ENCODE measurements at regions not wholly inside any gene's neighbourhood (a gene's known extent, or its start where the extent isn't known, plus 50 kb on each side); places are given as distances from the start of the nearest gene placed in this dataset.

DNA sequence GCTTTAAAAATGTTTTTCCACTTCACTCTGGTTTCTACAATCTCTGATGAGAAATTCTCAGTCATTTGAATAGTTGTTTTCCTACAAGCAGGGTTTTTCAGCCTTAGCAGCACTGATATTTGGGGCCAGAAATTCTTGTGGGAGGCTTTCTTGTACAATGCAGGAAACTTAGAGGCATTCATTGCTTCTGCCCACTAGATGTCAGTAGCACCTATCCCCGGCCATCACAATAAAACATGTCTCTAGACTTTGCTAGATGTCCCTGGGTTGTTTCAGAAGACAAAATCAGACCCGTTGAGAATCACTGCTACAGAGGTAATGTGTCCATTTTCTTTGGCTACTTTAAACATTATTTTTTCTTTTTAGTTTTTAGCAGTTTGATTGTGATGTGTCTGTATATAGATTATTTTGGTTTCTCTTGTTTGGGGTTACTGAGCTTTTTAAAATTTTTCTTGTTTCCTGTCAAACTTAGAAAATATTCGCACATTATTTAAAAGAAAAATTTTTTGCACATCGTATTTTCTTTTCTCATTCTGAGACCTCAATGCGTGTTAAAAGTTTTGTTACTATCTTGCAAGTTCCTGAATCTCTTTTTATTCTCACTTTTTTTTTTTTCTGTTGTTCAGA, 60.8 kb upstream of the CCDC179 start:
- peak; percentile 66 for DNase-seq (ENCODE audit: low read depth)
- no peak overlapping the region for H3K4me3 ChIP-seq (ENCODE audit: low read depth, low read length)
- TF ChIP-seq, protein P1, sequence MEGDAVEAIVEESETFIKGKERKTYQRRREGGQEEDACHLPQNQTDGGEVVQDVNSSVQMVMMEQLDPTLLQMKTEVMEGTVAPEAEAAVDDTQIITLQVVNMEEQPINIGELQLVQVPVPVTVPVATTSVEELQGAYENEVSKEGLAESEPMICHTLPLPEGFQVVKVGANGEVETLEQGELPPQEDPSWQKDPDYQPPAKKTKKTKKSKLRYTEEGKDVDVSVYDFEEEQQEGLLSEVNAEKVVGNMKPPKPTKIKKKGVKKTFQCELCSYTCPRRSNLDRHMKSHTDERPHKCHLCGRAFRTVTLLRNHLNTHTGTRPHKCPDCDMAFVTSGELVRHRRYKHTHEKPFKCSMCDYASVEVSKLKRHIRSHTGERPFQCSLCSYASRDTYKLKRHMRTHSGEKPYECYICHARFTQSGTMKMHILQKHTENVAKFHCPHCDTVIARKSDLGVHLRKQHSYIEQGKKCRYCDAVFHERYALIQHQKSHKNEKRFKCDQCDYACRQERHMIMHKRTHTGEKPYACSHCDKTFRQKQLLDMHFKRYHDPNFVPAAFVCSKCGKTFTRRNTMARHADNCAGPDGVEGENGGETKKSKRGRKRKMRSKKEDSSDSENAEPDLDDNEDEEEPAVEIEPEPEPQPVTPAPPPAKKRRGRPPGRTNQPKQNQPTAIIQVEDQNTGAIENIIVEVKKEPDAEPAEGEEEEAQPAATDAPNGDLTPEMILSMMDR (IDR thresholded peaks at IDR 0.05; ENCODE audit: insufficient read depth, low read depth, low read length, missing control alignments), result peak; percentile 72

DNA sequence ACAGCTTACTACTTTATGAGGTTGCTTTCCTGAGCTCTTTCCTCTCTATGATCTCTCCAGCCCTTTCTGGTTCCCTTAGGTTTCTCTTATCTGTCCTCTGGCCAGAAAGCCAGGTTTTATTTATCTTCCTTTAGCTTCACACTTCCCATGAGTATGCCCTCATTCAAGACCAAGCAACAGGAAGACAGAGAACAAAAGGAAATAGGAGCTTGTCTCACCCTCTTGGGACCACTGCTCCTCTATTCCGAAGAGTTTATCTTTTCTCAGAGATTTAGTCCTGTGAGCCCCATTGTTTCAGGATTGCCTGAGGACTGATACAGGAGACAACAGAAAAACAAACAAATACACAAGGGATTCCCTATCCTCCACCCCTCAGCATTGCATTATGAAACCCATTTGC, 62.4 kb upstream of the CCDC179 start:
- no peak for DNase-seq (ENCODE audit: low read depth)
- TF ChIP-seq, protein P1 (IDR thresholded peaks at IDR 0.05; ENCODE audit: insufficient read depth, low read depth, low read length, missing control alignments), result no peak
- H3K4me3 ChIP-seq (ENCODE audit: low read depth, low read length), result no peak overlapping the region

DNA sequence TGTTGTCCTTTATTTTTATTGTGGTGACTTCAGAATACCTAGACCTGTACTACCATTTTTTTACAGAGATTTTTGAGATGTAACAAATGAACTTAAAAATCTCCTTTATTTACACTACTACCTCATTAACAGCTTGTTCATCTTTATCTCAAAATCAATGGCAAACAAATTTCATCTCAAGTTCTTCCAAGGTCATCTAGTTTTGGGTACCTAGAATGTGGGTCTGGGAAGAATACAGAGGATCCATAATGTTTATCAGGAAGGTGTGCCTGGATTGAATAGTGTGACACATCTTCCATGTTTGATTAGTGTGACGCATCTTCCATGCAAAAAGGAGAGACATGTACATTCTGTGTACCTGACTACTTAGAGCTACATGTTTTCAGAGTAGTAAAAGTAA, 63.3 kb upstream of the CCDC179 start:
- TF ChIP-seq, protein P1 (IDR thresholded peaks at IDR 0.05; ENCODE audit: insufficient read depth, low read depth, low read length, missing control alignments), result no peak
- H3K4me3 ChIP-seq (ENCODE audit: low read depth, low read length), result no peak overlapping the region
- DNase-seq (ENCODE audit: low read depth), result no peak

DNA sequence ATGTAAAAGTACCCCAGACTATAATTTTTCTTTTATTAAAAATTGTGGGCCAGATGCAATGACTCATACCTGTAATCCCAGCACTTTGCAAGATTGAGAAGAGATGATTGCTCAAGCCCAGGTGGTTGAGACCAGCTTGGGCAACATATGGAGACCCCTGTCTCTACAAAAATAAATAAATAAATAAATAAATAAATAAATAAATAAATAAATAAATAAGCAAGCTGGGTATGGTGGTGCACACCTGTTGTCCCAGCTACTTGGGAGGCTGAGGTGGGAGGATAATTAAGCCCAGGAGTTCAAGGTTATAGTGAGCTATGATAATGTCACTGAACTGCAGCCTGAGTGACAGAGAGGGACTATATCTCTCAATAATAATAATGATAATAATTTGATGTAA, 66.1 kb upstream of the CCDC179 start:
- TF ChIP-seq, protein P1 (IDR thresholded peaks at IDR 0.05; ENCODE audit: insufficient read depth, low read depth, low read length, missing control alignments), result no peak
- no peak overlapping the region for H3K4me3 ChIP-seq (ENCODE audit: low read depth, low read length)
- no peak for DNase-seq (ENCODE audit: low read depth)

DNA sequence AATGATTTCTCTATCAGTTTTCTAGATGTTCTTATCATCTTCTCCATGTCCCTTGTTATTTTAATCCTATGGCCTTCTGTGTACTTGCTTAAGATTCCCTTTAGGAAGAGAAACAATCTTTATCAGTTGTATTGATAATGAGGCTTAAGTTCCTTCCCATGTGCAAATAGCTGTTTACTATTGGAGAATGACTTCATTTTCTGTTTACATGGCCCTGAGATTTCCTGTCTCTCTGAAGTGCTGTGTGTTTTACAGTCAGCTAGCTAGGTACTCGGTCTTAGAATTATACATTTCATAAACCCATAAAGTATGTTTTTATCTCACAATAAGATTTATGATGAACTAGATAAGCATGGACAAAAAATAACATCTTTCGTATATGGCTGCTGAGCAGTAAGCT, 67.5 kb upstream of the CCDC179 start:
- no peak overlapping the region for H3K4me3 ChIP-seq (ENCODE audit: low read depth, low read length)
- no peak for DNase-seq (ENCODE audit: low read depth)
- TF ChIP-seq, protein P1 (IDR thresholded peaks at IDR 0.05; ENCODE audit: insufficient read depth, low read depth, low read length, missing control alignments), result no peak

DNA sequence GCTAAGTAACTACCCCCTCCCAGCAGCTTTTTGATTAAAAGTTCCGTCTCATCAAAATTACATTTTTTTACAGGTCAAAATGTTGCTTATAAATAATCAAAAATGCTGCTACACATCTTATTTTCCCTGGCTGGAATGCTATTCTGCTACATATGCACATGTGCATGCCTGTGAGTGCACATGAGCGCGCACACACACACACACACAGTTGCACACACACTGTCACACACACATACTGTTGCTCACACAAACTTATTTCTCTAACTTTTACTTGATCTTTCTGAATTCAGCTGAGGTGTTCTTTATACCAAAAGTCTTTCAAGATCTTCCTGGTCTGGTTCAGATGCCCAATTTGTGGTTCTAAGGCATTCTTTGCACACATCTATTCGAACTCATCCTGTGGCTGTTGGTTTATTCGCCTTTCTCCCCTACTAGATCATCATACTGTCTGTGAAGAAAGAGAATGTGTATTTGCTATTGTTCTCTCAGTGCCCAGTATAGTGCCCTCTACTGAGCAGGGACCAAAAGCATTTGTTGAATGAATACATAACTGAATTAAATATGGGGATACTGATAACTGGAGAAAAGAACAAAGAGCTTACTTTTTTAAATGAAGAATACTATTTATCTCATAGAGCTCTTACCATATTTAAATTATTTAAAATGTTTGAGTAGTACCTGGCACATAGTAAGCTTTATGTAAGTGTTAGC, 68.1 kb upstream of the CCDC179 start:
- DNase-seq (ENCODE audit: low read depth), result no peak
- no peak overlapping the region for H3K4me3 ChIP-seq (ENCODE audit: low read depth, low read length)
- TF ChIP-seq, protein P1 (IDR thresholded peaks at IDR 0.05; ENCODE audit: insufficient read depth, low read depth, low read length, missing control alignments), result peak; percentile 3

Data from GM12865 (cell line).